ENCODE measurements at regions not wholly inside any gene's neighbourhood (a gene's known extent, or its start where the extent isn't known, plus 50 kb on each side); places are given as distances from the start of the nearest gene placed in this dataset.

DNA sequence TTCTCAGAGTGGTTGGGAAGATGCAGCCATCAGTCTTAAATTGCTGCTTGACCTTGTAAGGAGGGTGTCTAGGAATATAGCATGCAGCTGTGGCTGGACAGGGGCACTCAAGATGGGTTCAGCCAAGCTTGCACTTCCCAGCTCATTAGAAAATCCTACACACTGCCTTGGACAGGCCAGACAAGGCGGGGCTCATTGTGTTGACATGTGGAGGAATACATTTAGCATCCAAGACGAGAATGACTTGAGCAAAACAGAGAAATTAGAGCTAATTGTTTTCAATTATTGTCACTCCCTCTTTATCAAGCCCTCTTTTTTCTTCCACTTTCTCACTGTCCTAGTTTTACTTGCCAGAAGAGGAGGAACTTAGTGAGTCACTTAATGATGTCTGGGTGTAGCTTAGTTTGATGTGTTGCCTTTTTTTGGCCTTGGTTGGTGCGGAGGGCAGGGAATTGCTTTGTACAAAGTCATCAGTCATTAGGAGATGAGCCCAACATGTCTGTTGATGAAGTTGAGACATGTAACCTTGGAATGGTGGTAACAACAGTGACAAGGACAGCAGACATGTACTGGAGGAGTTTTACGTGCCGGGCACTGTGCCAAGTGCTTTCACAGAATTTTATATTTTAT is 1219.3 kb upstream of the WWC1 start:
- TF ChIP-seq, protein P1, sequence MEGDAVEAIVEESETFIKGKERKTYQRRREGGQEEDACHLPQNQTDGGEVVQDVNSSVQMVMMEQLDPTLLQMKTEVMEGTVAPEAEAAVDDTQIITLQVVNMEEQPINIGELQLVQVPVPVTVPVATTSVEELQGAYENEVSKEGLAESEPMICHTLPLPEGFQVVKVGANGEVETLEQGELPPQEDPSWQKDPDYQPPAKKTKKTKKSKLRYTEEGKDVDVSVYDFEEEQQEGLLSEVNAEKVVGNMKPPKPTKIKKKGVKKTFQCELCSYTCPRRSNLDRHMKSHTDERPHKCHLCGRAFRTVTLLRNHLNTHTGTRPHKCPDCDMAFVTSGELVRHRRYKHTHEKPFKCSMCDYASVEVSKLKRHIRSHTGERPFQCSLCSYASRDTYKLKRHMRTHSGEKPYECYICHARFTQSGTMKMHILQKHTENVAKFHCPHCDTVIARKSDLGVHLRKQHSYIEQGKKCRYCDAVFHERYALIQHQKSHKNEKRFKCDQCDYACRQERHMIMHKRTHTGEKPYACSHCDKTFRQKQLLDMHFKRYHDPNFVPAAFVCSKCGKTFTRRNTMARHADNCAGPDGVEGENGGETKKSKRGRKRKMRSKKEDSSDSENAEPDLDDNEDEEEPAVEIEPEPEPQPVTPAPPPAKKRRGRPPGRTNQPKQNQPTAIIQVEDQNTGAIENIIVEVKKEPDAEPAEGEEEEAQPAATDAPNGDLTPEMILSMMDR (IDR thresholded peaks at IDR 0.05; ENCODE audit: low read length), result no peak
- TF ChIP-seq EZH2 (IDR thresholded peaks at IDR 0.05; ENCODE audit: borderline replicate concordance, low read length), result no peak
